T-helper 17 cell (primary cell): ENCODE measurements at regions not wholly inside any gene's neighbourhood (a gene's known extent, or its start where the extent isn't known, plus 50 kb on each side); places are given as distances from the start of the nearest gene placed in this dataset.

ENCODE experiments used
- ATAC-seq: fragments of 150-1000 bp; cut with Tn5 transposase; 2 replicates; pipeline ENCODE4 v1.10.0; 2021; ENCODE audit warnings: mild to moderate bottlenecking, moderate library complexity
- DNase-seq, 3 donors: peaks; one replicate each; pipeline versions ENCODE4 v3.0.0 to v3.0.0-alpha.2; 2020 to 2021
- H3K9me3 ChIP-seq: one replicate; pipeline ENCODE4 v1.7.0; 2013; ENCODE audit warnings: low read length, mild to moderate bottlenecking; ENCODE audit not compliant: control insufficient read depth, poor library complexity, severe bottlenecking
- H3K27ac Mint-ChIP-seq: one replicate; pipeline ENCODE4 v1.8.0; 2022; ENCODE audit warnings: mild to moderate bottlenecking, moderate library complexity, mixed read lengths
- H3K27me3 Mint-ChIP-seq: one replicate; pipeline ENCODE4 v1.8.0; 2022; ENCODE audit warnings: mixed read lengths
- H3K36me3 Mint-ChIP-seq: one replicate; pipeline ENCODE4 v1.8.0; 2022; ENCODE audit warnings: low read depth, mixed read lengths
- H3K4me1 Mint-ChIP-seq: one replicate; pipeline ENCODE4 v1.8.0; 2022; ENCODE audit warnings: mild to moderate bottlenecking, mixed read lengths
- H3K4me3 Mint-ChIP-seq: one replicate; pipeline ENCODE4 v1.8.0; 2022; ENCODE audit warnings: mild to moderate bottlenecking, moderate library complexity, mixed read lengths

DNA sequence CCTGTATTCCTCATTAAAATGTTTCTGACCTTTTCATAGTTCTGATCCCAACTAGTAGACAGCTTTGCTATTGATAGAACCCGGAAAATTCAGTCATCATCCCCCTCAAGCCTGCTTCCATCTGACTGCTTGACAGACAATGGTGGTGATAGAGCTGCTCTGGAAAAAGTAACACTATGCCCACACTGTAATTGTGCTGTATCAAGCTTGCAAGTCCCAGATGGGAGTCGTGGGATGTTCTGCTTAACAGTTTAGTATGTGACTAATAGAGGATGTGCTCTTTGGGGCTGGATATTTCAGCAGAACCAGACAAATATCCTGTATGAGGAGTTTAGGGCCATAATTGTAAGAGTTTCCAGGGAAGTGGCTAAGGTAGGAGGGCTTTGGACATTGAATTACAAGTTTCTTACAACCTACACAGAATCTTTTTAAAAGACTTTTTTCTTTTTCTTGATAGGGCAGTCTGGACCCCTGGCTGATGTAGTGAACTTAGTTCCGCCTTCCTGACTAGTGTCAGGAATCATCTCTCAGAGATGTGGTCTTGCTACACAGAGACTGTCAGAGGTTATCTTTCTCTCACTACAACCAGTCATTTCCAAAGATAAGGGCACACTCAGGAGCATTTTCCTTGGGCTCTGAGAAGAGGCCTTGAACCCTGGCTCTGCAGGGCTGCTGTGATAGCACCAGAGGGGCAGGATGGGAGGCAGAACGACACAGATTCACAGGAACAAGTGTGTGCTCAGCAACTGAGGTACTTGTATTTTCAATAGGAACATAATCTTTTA is 158.0 kb upstream of the RBMS1 start:
- Mint-ChIP-seq H3K27ac (peak overlapping the region; percentile 85), H3K27me3 (peaks cover 15% of the 10 kb centered on the region), H3K4me3 (peak overlapping the region; percentile 81), H3K36me3 (no peaks in the 10 kb centered on the region), H3K4me1 (peaks cover 25% of the 10 kb centered on the region)
- no peaks in the 10 kb centered on the region for H3K9me3 ChIP-seq
- ATAC-seq (no peak), DNase-seq (no peak)

DNA sequence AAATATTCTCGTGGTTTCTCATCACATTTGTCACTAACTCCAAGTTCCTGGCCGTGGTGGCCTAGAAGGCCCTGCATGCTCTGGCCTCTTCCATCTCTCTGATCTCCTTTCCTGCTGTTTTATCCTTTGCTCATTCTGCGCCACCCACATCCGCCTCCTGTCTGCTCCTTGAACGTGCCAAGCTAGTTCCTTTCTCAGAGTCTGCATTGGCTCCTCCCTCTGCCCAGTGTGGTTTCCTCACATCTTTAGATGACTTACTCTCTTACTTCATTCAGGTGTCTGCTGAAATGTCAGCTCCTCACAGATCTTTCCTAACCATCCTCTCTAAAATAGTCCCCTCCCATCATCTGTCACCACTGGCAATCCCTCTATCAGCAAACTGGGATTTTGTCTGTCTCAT is 158.6 kb upstream of the RBMS1 start:
- DNase-seq (peak in 2 of 3 donors; percentile 27), ATAC-seq (peak; percentile 99)
- Mint-ChIP-seq H3K4me3 (peak overlapping the region; percentile 81), H3K36me3 (no peaks in the 10 kb centered on the region), H3K27me3 (peaks cover 15% of the 10 kb centered on the region), H3K4me1 (peaks cover 25% of the 10 kb centered on the region), H3K27ac (peak overlapping the region; percentile 85)
- no peaks in the 10 kb centered on the region for H3K9me3 ChIP-seq

DNA sequence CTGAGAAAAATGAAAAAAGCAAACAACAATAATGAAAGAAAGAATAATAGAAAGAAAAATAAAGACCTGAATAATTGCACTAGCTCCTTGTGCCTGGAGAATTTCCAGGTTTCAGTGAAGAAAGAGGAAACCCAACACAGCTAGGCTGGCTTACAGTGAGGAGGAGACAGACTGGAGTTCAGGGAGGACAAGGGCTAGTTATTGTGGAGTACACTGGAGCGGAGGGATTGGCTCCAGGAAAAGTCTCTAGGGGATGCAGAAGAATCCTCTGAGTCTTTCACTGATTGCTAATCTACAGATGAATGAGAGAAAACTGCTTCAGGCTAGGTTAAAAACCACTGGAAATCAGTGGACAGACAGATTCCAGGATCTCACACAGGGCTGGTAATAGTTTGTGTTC is 163.6 kb upstream of the RBMS1 start:
- no peak for DNase-seq
- peaks cover 2% of the 10 kb centered on the region for H3K36me3 Mint-ChIP-seq
- H3K4me3 Mint-ChIP-seq: no peak overlapping the region
- no peak for ATAC-seq
- H3K27me3 Mint-ChIP-seq: peaks cover 31% of the 10 kb centered on the region
- no peaks in the 10 kb centered on the region for H3K9me3 ChIP-seq
- H3K4me1 Mint-ChIP-seq: peaks cover 9% of the 10 kb centered on the region
- H3K27ac Mint-ChIP-seq: no peak overlapping the region

DNA sequence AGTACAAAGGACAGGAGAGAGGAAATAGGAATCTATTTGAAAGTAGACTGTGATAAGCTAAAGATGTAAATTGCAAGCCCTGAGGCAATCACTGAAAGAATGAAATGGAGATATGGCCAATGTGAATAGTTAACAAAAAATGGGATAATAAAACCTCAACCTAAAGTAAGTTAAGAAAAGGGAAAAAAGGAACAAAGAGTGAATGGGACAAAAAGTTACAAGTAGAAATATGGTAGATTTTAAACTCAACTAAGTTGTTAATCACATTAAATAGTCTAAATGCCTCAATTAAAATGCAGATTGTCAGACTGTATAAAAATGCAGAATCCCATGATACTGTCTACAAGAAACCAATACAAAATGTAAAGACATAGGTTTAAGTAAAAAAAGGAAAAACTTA is 165.2 kb upstream of the RBMS1 start:
- peaks cover 2% of the 10 kb centered on the region for H3K36me3 Mint-ChIP-seq
- H3K27me3 Mint-ChIP-seq: peaks cover 31% of the 10 kb centered on the region
- H3K9me3 ChIP-seq: no peaks in the 10 kb centered on the region
- H3K4me3 Mint-ChIP-seq: no peak overlapping the region
- no peak for DNase-seq
- H3K27ac Mint-ChIP-seq: no peak overlapping the region
- no peaks in the 10 kb centered on the region for H3K4me1 Mint-ChIP-seq
- no peak for ATAC-seq

- Mint-ChIP-seq H3K27ac (no peak overlapping the region), H3K4me1 (peaks cover under 1% of the 10 kb centered on the region), H3K36me3 (peaks cover 2% of the 10 kb centered on the region), H3K4me3 (no peak overlapping the region), H3K27me3 (peaks cover 27% of the 10 kb centered on the region)
- ATAC-seq (no peak), DNase-seq (no peak)
- no peaks in the 10 kb centered on the region for H3K9me3 ChIP-seq
Measured at GRCh38 chr2:160660741-160661140, 167.1 kb upstream of the RBMS1 start.

GRCh38 chr2:160664603-160665140 is 171.1 kb upstream of the RBMS1 start:
- DNase-seq: no peak
- H3K9me3 ChIP-seq: no peaks in the 10 kb centered on the region
- H3K4me3 Mint-ChIP-seq: no peak overlapping the region
- no peaks in the 10 kb centered on the region for H3K36me3 Mint-ChIP-seq
- peaks cover 12% of the 10 kb centered on the region for H3K4me1 Mint-ChIP-seq
- no peaks in the 10 kb centered on the region for H3K27me3 Mint-ChIP-seq
- no peak overlapping the region for H3K27ac Mint-ChIP-seq
- ATAC-seq: no peak

GRCh38 chr2:160666154-160667060 is 172.8 kb upstream of the RBMS1 start:
- H3K9me3 ChIP-seq: no peaks in the 10 kb centered on the region
- ATAC-seq (peak; percentile 86), DNase-seq (no peak)
- Mint-ChIP-seq H3K27ac (peak overlapping the region; percentile 81), H3K4me3 (peak overlapping the region; percentile 52), H3K36me3 (no peaks in the 10 kb centered on the region), H3K27me3 (no peaks in the 10 kb centered on the region), H3K4me1 (peaks cover 12% of the 10 kb centered on the region)

DNA sequence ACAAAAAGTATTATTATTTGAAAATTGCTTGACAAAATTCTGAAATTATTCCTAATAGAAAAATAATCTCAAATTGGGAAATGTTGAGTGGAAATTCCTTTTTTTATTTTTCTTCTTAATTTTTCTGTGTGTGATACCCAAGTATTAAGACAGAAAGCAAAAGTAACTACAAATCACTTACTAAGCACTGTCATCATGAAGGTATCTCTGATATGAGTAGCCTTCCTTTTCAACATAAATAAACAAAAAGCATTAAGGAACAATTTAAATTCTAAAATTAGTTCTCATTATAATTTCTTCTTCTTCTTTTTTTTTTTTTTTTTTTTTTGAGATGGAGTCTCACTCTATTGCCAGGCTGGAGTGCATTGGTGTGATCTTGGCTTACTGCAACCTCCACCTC is 174.2 kb upstream of the RBMS1 start:
- H3K27me3 Mint-ChIP-seq: no peaks in the 10 kb centered on the region
- no peaks in the 10 kb centered on the region for H3K36me3 Mint-ChIP-seq
- no peak overlapping the region for H3K4me3 Mint-ChIP-seq
- peaks cover 12% of the 10 kb centered on the region for H3K4me1 Mint-ChIP-seq
- no peaks in the 10 kb centered on the region for H3K9me3 ChIP-seq
- ATAC-seq (no peak), DNase-seq (no peak)
- H3K27ac Mint-ChIP-seq: peak overlapping the region; percentile 81

GRCh38 chr2:160670618-160671017 is 177.0 kb upstream of the RBMS1 start:
- no peak overlapping the region for H3K27ac Mint-ChIP-seq
- DNase-seq (no peak), ATAC-seq (no peak)
- H3K9me3 ChIP-seq: no peaks in the 10 kb centered on the region
- H3K27me3 Mint-ChIP-seq: no peaks in the 10 kb centered on the region
- H3K4me3 Mint-ChIP-seq: no peak overlapping the region
- H3K4me1 Mint-ChIP-seq: peaks cover 12% of the 10 kb centered on the region
- H3K36me3 Mint-ChIP-seq: no peaks in the 10 kb centered on the region

DNA sequence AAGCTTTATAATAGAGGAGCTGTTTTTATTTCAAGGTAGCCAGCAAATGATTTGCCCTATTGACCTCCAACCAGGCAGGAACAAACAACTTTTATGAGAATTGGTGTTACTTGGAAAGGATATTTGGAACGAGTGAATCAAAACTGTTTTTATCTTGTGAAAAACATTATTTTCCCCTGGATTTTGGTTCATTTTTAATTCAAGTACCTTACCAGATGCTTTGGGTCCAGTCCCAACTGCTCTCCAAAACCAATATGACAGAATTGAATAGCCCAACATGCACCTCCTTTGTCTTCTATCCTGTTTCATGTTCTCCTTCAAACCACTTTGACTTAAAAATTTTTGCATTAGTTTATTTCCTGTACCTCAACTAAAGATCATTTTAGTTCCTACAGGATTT is 178.6 kb upstream of the RBMS1 start:
- H3K9me3 ChIP-seq: no peaks in the 10 kb centered on the region
- H3K27ac Mint-ChIP-seq: no peak overlapping the region
- ATAC-seq: no peak
- peaks cover 3% of the 10 kb centered on the region for H3K4me1 Mint-ChIP-seq
- H3K36me3 Mint-ChIP-seq: no peaks in the 10 kb centered on the region
- no peak overlapping the region for H3K4me3 Mint-ChIP-seq
- H3K27me3 Mint-ChIP-seq: no peaks in the 10 kb centered on the region
- no peak for DNase-seq

GRCh38 chr2:160674146-160674750 is 180.6 kb upstream of the RBMS1 start:
- Mint-ChIP-seq H3K36me3 (no peaks in the 10 kb centered on the region), H3K4me3 (no peak overlapping the region), H3K4me1 (no peaks in the 10 kb centered on the region), H3K27ac (no peak overlapping the region), H3K27me3 (no peaks in the 10 kb centered on the region)
- ATAC-seq (no peak), DNase-seq (no peak)
- H3K9me3 ChIP-seq: no peaks in the 10 kb centered on the region

DNA sequence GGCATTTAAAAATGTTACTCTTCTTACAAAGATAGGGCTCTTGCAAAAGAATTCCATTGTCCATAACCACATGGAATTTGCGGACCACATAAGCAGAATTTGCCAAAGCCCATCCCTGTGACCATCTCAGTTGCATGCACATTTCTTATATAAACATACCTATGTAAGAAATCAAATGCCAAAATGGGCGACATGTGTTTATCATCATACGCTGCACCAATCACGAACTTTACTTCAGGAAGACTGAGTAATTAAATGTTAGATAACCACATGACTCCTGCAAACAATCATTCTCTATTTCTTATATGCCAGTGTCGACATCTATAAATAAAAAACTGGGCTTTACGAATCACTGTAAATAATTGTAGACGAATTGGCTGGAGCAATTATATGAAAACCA is 186.1 kb upstream of the RBMS1 start:
- peaks cover 12% of the 10 kb centered on the region for H3K27me3 Mint-ChIP-seq
- no peak overlapping the region for H3K4me3 Mint-ChIP-seq
- peaks cover 2% of the 10 kb centered on the region for H3K36me3 Mint-ChIP-seq
- H3K4me1 Mint-ChIP-seq: no peaks in the 10 kb centered on the region
- no peaks in the 10 kb centered on the region for H3K9me3 ChIP-seq
- ATAC-seq: no peak
- no peak for DNase-seq
- H3K27ac Mint-ChIP-seq: no peak overlapping the region

GRCh38 chr2:160680294-160680693 is 186.7 kb upstream of the RBMS1 start:
- H3K9me3 ChIP-seq: no peaks in the 10 kb centered on the region
- Mint-ChIP-seq H3K27ac (no peak overlapping the region), H3K4me3 (no peak overlapping the region), H3K27me3 (peaks cover 12% of the 10 kb centered on the region), H3K36me3 (peaks cover 2% of the 10 kb centered on the region), H3K4me1 (no peaks in the 10 kb centered on the region)
- DNase-seq (no peak), ATAC-seq (no peak)
